ENCODE measurements at regions not wholly inside any gene's neighbourhood (a gene's known extent, or its start where the extent isn't known, plus 50 kb on each side); places are given as distances from the start of the nearest gene placed in this dataset.

DNA sequence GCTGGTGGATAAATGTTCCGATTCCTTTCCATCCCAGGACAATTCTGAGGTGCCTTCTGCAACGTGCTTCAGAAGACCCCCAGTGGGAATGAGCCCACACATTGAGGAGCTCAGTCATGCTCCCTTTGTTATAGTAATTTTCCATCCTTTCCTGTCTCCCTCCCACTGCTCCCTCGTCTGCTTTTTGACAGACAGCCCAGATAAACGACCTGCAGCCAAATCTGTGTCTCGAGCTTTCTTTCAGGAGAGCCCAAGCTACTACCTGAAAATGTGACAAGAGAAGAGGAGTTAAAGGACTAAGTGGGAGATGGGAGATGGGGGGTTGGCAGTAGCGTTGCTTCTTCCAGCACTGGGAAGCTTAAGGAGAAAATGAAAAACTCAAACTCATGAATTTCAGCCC, 65.9 kb upstream of the LRRN2 start:
- Histone ChIP-seq H3K4me3 (ENCODE audit: control insufficient read depth in 1 of 7, extremely low read depth in 1 of 7, insufficient read depth in 4 of 7, low read depth in 2 of 7, low read length in 6 of 7) (no peak overlapping the region), H3K4me1 (ENCODE audit: control extremely low read depth in 1 of 4, control insufficient read depth in 4 of 4, insufficient read depth in 4 of 4, low read length in 3 of 4) (peaks cover 0 to 4% (median 2%) of the 10 kb centered on the region in 4 experiments), H3K36me3 (ENCODE audit: control insufficient read depth in 4 of 4, insufficient read depth in 4 of 4, low read length in 3 of 4) (no peaks in the 10 kb centered on the region), H3K9me3 (ENCODE audit: control extremely low read depth in 1 of 5, control insufficient read depth in 4 of 5, insufficient read depth in 2 of 5, low read depth in 1 of 5, low read length in 4 of 5) (no peaks in the 10 kb centered on the region), H3K27me3 (replicated peaks in 2 of 5; ENCODE audit: control insufficient read depth in 4 of 5, insufficient read depth in 5 of 5, low read length in 4 of 5) (peaks cover 0 to 5% (median 0%) of the 10 kb centered on the region in 5 experiments), H3K27ac (ENCODE audit: insufficient read depth in 1 of 2, low read depth in 1 of 2, low read length in 2 of 2, poor library complexity in 1 of 2, severe bottlenecking in 2 of 2) (no peak overlapping the region)
- POLR2A ChIA-PET = no interaction called here
- CTCF ChIA-PET = interaction anchor here (0.5 to 2.1 kb wide), 4 partner anchors 9 to 1960 kb away, joined by 5 to 10 read pairs (median 6); no protein-coding TSS in a partner anchor
- WGBS (ENCODE audit: insufficient coverage) = 83% methylated on average over 2 of the region's 6 CpGs
- no peak for DNase-seq

GRCh38 chr1:204751883-204752687, 66.5 kb upstream of the LRRN2 start:
- peaks cover 0 to 5% (median 0%) of the 10 kb centered on the region in 5 experiments for H3K27me3 ChIP-seq (replicated peaks in 2 of 5; ENCODE audit: control insufficient read depth in 4 of 5, insufficient read depth in 5 of 5, low read length in 4 of 5)
- ChIA-PET CTCF (interaction anchor here (0.5 to 2.1 kb wide), 5 partner anchors 8 to 1960 kb away, joined by 4 to 10 read pairs (median 5); no protein-coding TSS in a partner anchor), POLR2A (no interaction called here)
- H3K4me1 ChIP-seq (ENCODE audit: control extremely low read depth in 1 of 4, control insufficient read depth in 4 of 4, insufficient read depth in 4 of 4, low read length in 3 of 4) = peaks cover 1 to 8% (median 8%) of the 10 kb centered on the region in 4 experiments
- H3K36me3 ChIP-seq (ENCODE audit: control insufficient read depth in 4 of 4, insufficient read depth in 4 of 4, low read length in 3 of 4) = no peaks in the 10 kb centered on the region
- DNase-seq = no peak
- H3K27ac ChIP-seq (ENCODE audit: insufficient read depth in 1 of 2, low read depth in 1 of 2, low read length in 2 of 2, poor library complexity in 1 of 2, severe bottlenecking in 2 of 2) = no peak overlapping the region
- H3K4me3 ChIP-seq (ENCODE audit: control insufficient read depth in 1 of 7, extremely low read depth in 1 of 7, insufficient read depth in 4 of 7, low read depth in 2 of 7, low read length in 6 of 7) = no peak overlapping the region
- no peaks in the 10 kb centered on the region for H3K9me3 ChIP-seq (ENCODE audit: control extremely low read depth in 1 of 5, control insufficient read depth in 4 of 5, insufficient read depth in 2 of 5, low read depth in 1 of 5, low read length in 4 of 5)
- 95% methylated on average over 22 of the region's 24 CpGs for WGBS (ENCODE audit: insufficient coverage)

GRCh38 chr1:204752688-204753040, 67.1 kb upstream of the LRRN2 start:
- H3K27me3 ChIP-seq (replicated peaks in 2 of 5; ENCODE audit: control insufficient read depth in 4 of 5, insufficient read depth in 5 of 5, low read length in 4 of 5) = peaks cover 0 to 5% (median 0%) of the 10 kb centered on the region in 5 experiments
- H3K4me3 ChIP-seq (ENCODE audit: control insufficient read depth in 1 of 7, extremely low read depth in 1 of 7, insufficient read depth in 4 of 7, low read depth in 2 of 7, low read length in 6 of 7) = no peak overlapping the region
- no peaks in the 10 kb centered on the region for H3K36me3 ChIP-seq (ENCODE audit: control insufficient read depth in 4 of 4, insufficient read depth in 4 of 4, low read length in 3 of 4)
- H3K4me1 ChIP-seq (ENCODE audit: control extremely low read depth in 1 of 4, control insufficient read depth in 4 of 4, insufficient read depth in 4 of 4, low read length in 3 of 4) = peaks cover 4 to 9% (median 9%) of the 10 kb centered on the region in 4 experiments
- DNase-seq = no peak
- 85% methylated on average over 6 of the region's 6 CpGs for WGBS (ENCODE audit: insufficient coverage)
- no peak overlapping the region for H3K27ac ChIP-seq (ENCODE audit: insufficient read depth in 1 of 2, low read depth in 1 of 2, low read length in 2 of 2, poor library complexity in 1 of 2, severe bottlenecking in 2 of 2)
- ChIA-PET CTCF (interaction anchor here (1.2 to 1.6 kb wide), 3 partner anchors 11 to 54 kb away, joined by 4 to 8 read pairs (median 5); no protein-coding TSS in a partner anchor), POLR2A (interaction anchor here (0.7 kb wide), 1 partner anchor 60 kb away, joined by 3 read pairs; no protein-coding TSS in a partner anchor)
- H3K9me3 ChIP-seq (ENCODE audit: control extremely low read depth in 1 of 5, control insufficient read depth in 4 of 5, insufficient read depth in 2 of 5, low read depth in 1 of 5, low read length in 4 of 5) = no peaks in the 10 kb centered on the region

- H3K4me3 ChIP-seq (ENCODE audit: control insufficient read depth in 1 of 7, extremely low read depth in 1 of 7, insufficient read depth in 4 of 7, low read depth in 2 of 7, low read length in 6 of 7) = no peak overlapping the region
- peaks cover 0 to 5% (median 0%) of the 10 kb centered on the region in 5 experiments for H3K27me3 ChIP-seq (replicated peaks in 2 of 5; ENCODE audit: control insufficient read depth in 4 of 5, insufficient read depth in 5 of 5, low read length in 4 of 5)
- no peak overlapping the region for H3K27ac ChIP-seq (ENCODE audit: insufficient read depth in 1 of 2, low read depth in 1 of 2, low read length in 2 of 2, poor library complexity in 1 of 2, severe bottlenecking in 2 of 2)
- H3K36me3 ChIP-seq (ENCODE audit: control insufficient read depth in 4 of 4, insufficient read depth in 4 of 4, low read length in 3 of 4) = no peaks in the 10 kb centered on the region
- WGBS (ENCODE audit: insufficient coverage) = 100% methylated on average over 5 of the region's 6 CpGs
- H3K9me3 ChIP-seq (ENCODE audit: control extremely low read depth in 1 of 5, control insufficient read depth in 4 of 5, insufficient read depth in 2 of 5, low read depth in 1 of 5, low read length in 4 of 5) = no peaks in the 10 kb centered on the region
- DNase-seq = no peak
- POLR2A ChIA-PET = no interaction called here
- CTCF ChIA-PET = interaction anchor here (0.5 to 1.3 kb wide), 2 partner anchors 9 to 22 kb away, joined by 4 read pairs; no protein-coding TSS in a partner anchor
- peaks cover 4 to 9% (median 9%) of the 10 kb centered on the region in 4 experiments for H3K4me1 ChIP-seq (ENCODE audit: control extremely low read depth in 1 of 4, control insufficient read depth in 4 of 4, insufficient read depth in 4 of 4, low read length in 3 of 4)
Measured at GRCh38 chr1:204754821-204755220, 69.3 kb upstream of the LRRN2 start.

DNA sequence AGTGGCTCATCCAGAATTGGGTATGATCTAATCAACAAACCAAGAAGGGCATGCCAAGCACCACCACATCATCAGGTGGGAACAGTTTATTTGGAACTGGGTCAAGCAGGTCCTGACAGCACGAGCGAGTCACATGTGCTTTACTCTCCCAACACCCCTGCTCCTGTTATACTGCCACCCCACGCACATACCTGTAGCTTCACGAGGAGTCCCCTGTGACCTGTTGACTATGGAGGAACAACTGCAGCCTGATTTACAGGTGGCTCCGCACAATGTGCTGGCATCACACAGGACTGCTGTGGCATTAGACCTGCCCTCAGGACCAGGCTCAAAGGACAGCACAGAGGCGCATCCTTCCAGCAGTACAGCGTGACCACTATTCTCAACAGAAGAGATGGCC, 70.8 kb upstream of the LRRN2 start:
- ChIA-PET POLR2A (no interaction called here), CTCF (interaction anchor here (1.0 to 1.3 kb wide), 2 partner anchors 8 to 10 kb away, joined by 3 to 4 read pairs; no protein-coding TSS in a partner anchor)
- DNase-seq = no peak
- no peaks in the 10 kb centered on the region for H3K9me3 ChIP-seq (ENCODE audit: control extremely low read depth in 1 of 5, control insufficient read depth in 4 of 5, insufficient read depth in 2 of 5, low read depth in 1 of 5, low read length in 4 of 5)
- peaks cover 0 to 4% (median 0%) of the 10 kb centered on the region in 5 experiments for H3K27me3 ChIP-seq (replicated peaks in 2 of 5; ENCODE audit: control insufficient read depth in 4 of 5, insufficient read depth in 5 of 5, low read length in 4 of 5)
- H3K36me3 ChIP-seq (ENCODE audit: control insufficient read depth in 4 of 4, insufficient read depth in 4 of 4, low read length in 3 of 4) = no peaks in the 10 kb centered on the region
- WGBS (ENCODE audit: insufficient coverage) = 99% methylated on average over 7 of the region's 7 CpGs
- H3K27ac ChIP-seq (ENCODE audit: insufficient read depth in 1 of 2, low read depth in 1 of 2, low read length in 2 of 2, poor library complexity in 1 of 2, severe bottlenecking in 2 of 2) = no peak overlapping the region
- peaks cover 4 to 13% (median 9%) of the 10 kb centered on the region in 4 experiments for H3K4me1 ChIP-seq (ENCODE audit: control extremely low read depth in 1 of 4, control insufficient read depth in 4 of 4, insufficient read depth in 4 of 4, low read length in 3 of 4)
- H3K4me3 ChIP-seq (ENCODE audit: control insufficient read depth in 1 of 7, extremely low read depth in 1 of 7, insufficient read depth in 4 of 7, low read depth in 2 of 7, low read length in 6 of 7) = no peak overlapping the region

DNA sequence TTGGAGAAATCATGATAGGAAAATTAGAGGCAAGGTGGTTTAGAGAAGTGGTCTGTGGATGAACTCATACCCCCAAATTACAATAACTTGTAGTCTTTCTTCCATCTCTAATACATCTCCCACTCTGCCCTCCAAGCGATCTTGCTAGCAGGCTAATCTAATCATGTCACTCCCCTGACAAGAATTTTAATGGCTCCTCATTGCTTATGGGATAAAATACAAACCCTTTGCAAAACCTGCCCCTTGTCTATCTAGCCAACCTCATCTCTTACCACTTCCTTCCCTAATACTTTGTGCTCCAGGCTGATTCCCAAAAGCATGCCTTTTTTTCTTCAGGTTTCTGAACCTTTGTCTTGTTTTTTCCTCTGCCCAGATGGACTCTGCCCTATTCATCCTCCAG, 71.3 kb upstream of the LRRN2 start:
- Histone ChIP-seq H3K27me3 (replicated peaks in 2 of 5; ENCODE audit: control insufficient read depth in 4 of 5, insufficient read depth in 5 of 5, low read length in 4 of 5) (peaks cover 0 to 4% (median 0%) of the 10 kb centered on the region in 5 experiments), H3K36me3 (ENCODE audit: control insufficient read depth in 4 of 4, insufficient read depth in 4 of 4, low read length in 3 of 4) (no peaks in the 10 kb centered on the region), H3K4me3 (ENCODE audit: control insufficient read depth in 1 of 7, extremely low read depth in 1 of 7, insufficient read depth in 4 of 7, low read depth in 2 of 7, low read length in 6 of 7) (no peak overlapping the region), H3K9me3 (ENCODE audit: control extremely low read depth in 1 of 5, control insufficient read depth in 4 of 5, insufficient read depth in 2 of 5, low read depth in 1 of 5, low read length in 4 of 5) (no peaks in the 10 kb centered on the region), H3K27ac (ENCODE audit: insufficient read depth in 1 of 2, low read depth in 1 of 2, low read length in 2 of 2, poor library complexity in 1 of 2, severe bottlenecking in 2 of 2) (no peak overlapping the region), H3K4me1 (ENCODE audit: control extremely low read depth in 1 of 4, control insufficient read depth in 4 of 4, insufficient read depth in 4 of 4, low read length in 3 of 4) (peaks cover 4 to 13% (median 9%) of the 10 kb centered on the region in 4 experiments)
- ChIA-PET CTCF (no interaction called here), POLR2A (no interaction called here)
- 0% methylated on average over 1 of the region's 1 CpG for WGBS (ENCODE audit: insufficient coverage)
- peak; percentile 18 to 62 (median 54) for DNase-seq

DNA sequence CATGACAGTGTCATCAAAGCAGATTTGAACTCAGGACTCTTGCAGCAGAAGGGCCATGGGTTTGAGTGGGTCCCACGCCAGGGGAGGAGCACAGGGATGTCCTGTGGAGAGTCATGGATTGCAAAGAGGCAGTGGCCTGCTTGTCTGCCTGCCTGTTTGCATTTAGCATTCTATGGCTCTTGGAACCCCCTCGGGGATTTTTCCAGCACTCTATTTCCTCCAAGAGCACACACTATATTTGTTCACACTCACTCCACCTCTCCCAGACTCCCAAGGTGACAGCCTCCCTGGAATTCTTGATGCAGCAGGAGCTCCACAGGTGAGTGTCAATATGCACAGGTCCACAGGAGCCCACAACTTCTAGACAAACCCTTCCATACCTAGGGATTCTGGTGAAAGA, 73.1 kb upstream of the LRRN2 start:
- no peaks in the 10 kb centered on the region for H3K27me3 ChIP-seq (replicated peaks in 2 of 5; ENCODE audit: control insufficient read depth in 4 of 5, insufficient read depth in 5 of 5, low read length in 4 of 5)
- DNase-seq = no peak
- ChIA-PET CTCF (interaction anchor here (1.2 to 3.2 kb wide), 4 partner anchors 10 to 193 kb away, joined by 3 to 16 read pairs (median 3); no protein-coding TSS in a partner anchor), POLR2A (no interaction called here)
- H3K9me3 ChIP-seq (ENCODE audit: control extremely low read depth in 1 of 5, control insufficient read depth in 4 of 5, insufficient read depth in 2 of 5, low read depth in 1 of 5, low read length in 4 of 5) = peaks cover 0 to 3% (median 0%) of the 10 kb centered on the region in 5 experiments
- WGBS (ENCODE audit: insufficient coverage) = 100% methylated on average over 1 of the region's 2 CpGs
- H3K4me3 ChIP-seq (ENCODE audit: control insufficient read depth in 1 of 7, extremely low read depth in 1 of 7, insufficient read depth in 4 of 7, low read depth in 2 of 7, low read length in 6 of 7) = no peak overlapping the region
- H3K4me1 ChIP-seq (ENCODE audit: control extremely low read depth in 1 of 4, control insufficient read depth in 4 of 4, insufficient read depth in 4 of 4, low read length in 3 of 4) = peaks cover 4 to 13% (median 11%) of the 10 kb centered on the region in 4 experiments
- H3K36me3 ChIP-seq (ENCODE audit: control insufficient read depth in 4 of 4, insufficient read depth in 4 of 4, low read length in 3 of 4) = no peaks in the 10 kb centered on the region
- no peak overlapping the region for H3K27ac ChIP-seq (ENCODE audit: insufficient read depth in 1 of 2, low read depth in 1 of 2, low read length in 2 of 2, poor library complexity in 1 of 2, severe bottlenecking in 2 of 2)
